GM12891 (cell line): ENCODE measurements at regions not wholly inside any gene's neighbourhood (a gene's known extent, or its start where the extent isn't known, plus 50 kb on each side); places are given as distances from the start of the nearest gene placed in this dataset.
"Not testable (repeated sequence)": the region's sequence is repeated elsewhere in the genome, so short reads cannot be mapped to it uniquely, and the experiment has no call there.

Experiments used
- DNase-seq: peaks from one replicate; pipeline ENCODE4 v3.0.0; 2011; ENCODE audit warnings: low spot score; ENCODE audit not compliant: insufficient read length
- FAIRE-seq: peaks from 2 replicates; lab custom pipeline; 2011; peaks lifted over from hg19 to GRCh38; lab: Jason Lieb, UNC
- PAX5 ChIP-seq: IDR thresholded peaks from 2 replicates; pipeline ENCODE4 v1.6.1; 2011; ENCODE audit warnings: low read length, moderate library complexity, mild to moderate bottlenecking; ENCODE audit not compliant: insufficient read depth, severe bottlenecking
- POLR2A ChIP-seq: IDR thresholded peaks from 2 replicates; pipeline ENCODE4 v1.6.1; 2011; ENCODE audit warnings: low read depth, low read length, control low read depth
- POLR2AphosphoS5 ChIP-seq: IDR thresholded peaks from 2 replicates; pipeline ENCODE4 v1.6.1; 2011; ENCODE audit warnings: low read depth, low read length, control low read depth
- POU2F2 ChIP-seq: IDR thresholded peaks from 2 replicates; pipeline ENCODE4 v1.6.1; 2011; ENCODE audit warnings: low read depth, mild to moderate bottlenecking, control low read depth, low read length, moderate library complexity
- SPI1 ChIP-seq: IDR thresholded peaks from 2 replicates; pipeline ENCODE4 v1.6.1; 2011; ENCODE audit warnings: low read depth, low read length, control low read depth
- TAF1 ChIP-seq: IDR thresholded peaks from 2 replicates; pipeline ENCODE4 v1.6.1; 2011; ENCODE audit warnings: low read depth, low read length, control low read depth

DNA sequence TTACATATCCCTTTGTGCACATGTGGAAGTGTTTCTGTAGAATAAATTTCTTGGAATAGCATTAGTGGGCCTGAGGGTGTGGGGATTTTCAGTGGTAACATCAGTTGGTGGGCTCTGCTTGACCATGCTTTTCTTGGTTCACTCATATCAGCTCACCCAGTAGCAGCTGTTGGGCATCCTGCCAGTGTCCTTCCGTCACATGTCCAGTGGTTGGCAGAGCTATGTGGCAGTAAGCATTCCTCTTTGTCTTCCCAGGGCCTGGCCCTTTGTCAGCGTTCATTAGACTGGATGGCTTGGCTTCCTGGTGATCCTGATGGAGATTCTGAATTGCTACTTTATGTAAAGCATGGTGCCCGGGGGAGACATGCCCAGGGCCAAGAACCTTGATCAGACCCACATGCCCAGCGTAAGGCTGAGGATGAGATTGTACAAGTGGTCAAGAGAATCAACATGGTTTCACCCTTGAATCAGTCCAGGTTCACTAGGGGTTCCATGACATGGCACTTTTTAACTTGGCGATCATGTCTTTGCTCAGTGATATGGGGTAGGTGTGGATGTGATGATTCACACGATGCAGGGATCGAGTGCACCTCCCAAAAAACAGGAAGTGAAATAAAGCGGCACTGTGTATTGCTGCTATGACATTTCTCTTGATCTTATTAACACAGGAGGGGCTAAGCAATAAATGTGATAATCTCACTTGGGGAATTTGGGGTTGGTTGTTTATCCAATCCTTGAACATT, 72.1 kb upstream of the IGFBP7 start:
- DNase-seq (no peak), FAIRE-seq (no peak)
- no peak for TF ChIP-seq PAX5
- peak; percentile 70 for TF ChIP-seq SPI1
- TF ChIP-seq POLR2AphosphoS5, result no peak
- no peak for TF ChIP-seq TAF1

DNA sequence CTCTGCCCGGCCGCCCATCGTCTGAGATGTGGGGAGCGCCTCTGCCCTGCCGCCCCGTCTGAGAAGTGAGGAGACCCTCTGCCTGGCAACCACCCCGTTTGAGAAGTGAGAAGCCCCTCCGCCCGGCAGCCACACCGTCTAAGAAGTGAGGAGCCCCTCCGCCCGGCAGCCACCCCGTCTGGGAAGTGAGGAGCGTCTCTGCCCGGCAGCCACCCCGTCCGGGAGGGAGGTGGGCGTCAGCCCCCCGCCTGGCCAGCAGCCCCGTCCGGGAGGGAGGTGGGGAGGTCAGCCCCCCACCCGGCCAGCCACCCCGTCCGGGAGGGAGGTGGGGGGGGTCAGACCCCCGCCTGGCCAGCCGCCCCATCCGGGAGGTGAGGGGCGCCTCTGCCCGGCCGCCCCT, 63.0 kb upstream of the IGFBP7 start:
- FAIRE-seq, DNase-seq: not testable (repeated sequence)

DNA sequence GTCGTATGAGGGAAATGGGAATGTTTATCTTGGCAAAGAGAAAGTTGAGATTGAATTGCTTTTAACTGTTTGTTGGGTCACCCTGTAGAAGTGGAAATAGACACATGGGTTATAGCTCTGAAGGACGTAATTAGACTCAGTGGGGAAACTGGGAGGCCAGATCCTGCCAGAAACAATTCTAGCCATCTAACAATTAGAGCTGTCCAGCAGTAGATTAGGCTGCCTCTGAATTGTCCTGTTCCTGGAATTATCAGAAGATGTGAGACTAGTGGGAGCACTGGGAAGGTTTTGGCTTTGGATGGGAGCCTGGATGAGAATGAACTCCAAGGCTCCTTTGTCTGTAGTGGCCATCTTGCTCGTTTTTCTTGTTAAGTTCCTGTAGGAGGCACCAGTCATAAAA, 61.9 kb upstream of the IGFBP7 start:
- DNase-seq, result no peak
- TF ChIP-seq PAX5, result no peak
- no peak for TF ChIP-seq SPI1
- TF ChIP-seq POU2F2, result no peak
- no peak for TF ChIP-seq TAF1
- no peak for TF ChIP-seq POLR2A
- TF ChIP-seq POLR2AphosphoS5, result no peak
- FAIRE-seq, result no peak

DNA sequence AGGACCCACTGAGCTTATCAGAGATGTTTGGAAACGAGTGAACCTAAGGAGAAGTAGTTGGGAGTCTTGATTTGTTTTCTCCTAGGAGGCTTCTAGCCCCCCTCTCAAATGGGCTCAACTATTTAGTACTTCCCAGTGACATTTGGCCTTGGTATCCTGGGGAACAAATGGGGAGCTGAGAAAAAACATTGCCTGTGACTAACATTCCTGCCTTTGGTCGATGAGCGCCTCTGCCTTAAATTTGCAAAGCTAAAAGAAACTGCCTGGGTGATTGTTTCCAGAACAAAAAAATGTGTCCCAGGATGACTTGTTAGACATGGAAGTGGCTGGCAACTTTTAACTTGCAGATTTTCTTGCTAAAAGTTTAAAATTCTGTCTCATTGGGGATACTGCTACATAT, 58.8 kb upstream of the IGFBP7 start:
- no peak for FAIRE-seq
- no peak for DNase-seq
- TF ChIP-seq POU2F2, result no peak

DNA sequence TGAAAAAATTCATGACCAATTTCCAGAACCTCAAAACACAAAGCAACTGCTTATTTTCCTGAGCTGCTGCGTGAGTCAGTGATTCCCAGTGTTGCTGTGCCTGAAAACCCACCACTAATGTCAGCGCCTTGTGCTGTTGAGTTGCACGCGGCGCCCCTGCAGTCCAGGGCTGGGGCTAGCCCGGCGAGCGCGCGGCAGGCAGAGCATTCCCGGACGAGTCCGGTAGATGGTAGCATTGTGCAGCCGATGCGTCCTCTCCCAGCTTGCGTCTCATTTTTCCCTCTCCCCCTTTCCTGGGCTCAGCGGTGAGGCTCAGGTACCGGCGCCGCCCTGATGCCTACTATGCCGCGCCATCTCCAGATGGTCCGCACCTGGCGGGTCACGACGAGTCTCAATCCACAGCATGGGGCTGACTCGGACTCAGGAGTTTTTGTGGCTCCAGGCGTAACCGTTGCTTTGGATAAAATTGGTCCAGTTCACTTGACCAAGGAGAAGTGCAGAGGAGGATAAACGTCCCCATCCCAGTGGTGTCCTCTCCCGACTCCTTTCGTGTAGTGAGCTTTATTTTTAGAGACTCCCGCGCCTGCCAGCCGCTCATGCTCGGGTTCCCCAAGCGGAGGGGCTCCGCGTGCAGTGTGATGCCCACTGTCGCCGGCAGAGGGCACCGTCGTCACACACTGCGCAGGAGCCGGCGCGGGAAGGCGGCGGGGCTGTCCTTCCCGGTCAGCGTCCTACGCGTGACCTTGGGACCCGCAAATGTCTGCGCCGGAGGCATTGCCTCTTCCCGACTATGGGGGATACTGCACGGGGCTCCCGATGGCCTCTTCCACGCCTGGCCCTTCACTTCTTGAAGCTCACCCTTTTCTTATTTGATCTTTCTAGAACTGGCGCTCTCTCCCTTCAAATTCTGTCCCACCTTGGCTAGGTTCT, 53.6 kb upstream of the IGFBP7 start:
- TF ChIP-seq POLR2AphosphoS5 (no peak), POU2F2 (no peak), PAX5 (no peak), TAF1 (no peak), SPI1 (no peak), POLR2A (no peak)
- FAIRE-seq (peak; percentile 99), DNase-seq (peak; percentile 66)

DNA sequence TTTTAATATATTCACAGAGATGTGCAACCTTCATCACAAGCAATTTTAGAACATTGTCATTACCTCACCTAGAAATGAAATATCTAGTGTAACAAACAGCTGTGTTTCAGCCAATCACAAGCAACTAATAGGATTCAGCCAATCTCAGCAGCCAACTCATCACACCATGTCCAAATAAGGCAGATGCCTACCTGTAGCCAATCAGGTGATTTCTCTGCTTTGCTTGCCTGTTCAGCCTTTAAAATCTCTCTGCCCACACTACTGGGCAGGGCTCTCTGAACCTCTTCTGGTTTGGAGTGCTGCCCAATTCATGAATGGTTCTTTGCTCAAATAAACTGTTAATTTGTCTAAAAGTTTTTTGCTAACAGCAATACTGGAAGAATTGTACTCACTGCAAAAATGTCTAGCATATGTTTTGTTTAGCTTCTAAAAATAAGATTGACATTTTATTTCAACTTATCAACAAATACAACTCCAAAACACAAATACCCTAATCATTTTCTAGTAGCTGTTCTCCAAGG, 52.4 kb upstream of the IGFBP7 start:
- TF ChIP-seq TAF1 (no peak), PAX5 (no peak), POLR2AphosphoS5 (no peak), SPI1 (no peak), POU2F2 (no peak), POLR2A (no peak)
- DNase-seq (no peak), FAIRE-seq (no peak)
